GM12891 (cell line): ENCODE measurements at regions not wholly inside any gene's neighbourhood (a gene's known extent, or its start where the extent isn't known, plus 50 kb on each side); places are given as distances from the start of the nearest gene placed in this dataset.

Source experiments
- POLR2A ChIP-seq: IDR thresholded peaks from 2 replicates; pipeline ENCODE4 v1.6.1; 2011; ENCODE audit warnings: low read depth, low read length, control low read depth
- POLR2AphosphoS5 ChIP-seq: IDR thresholded peaks from 2 replicates; pipeline ENCODE4 v1.6.1; 2011; ENCODE audit warnings: low read depth, low read length, control low read depth
- TAF1 ChIP-seq: IDR thresholded peaks from 2 replicates; pipeline ENCODE4 v1.6.1; 2011; ENCODE audit warnings: low read depth, low read length, control low read depth

DNA sequence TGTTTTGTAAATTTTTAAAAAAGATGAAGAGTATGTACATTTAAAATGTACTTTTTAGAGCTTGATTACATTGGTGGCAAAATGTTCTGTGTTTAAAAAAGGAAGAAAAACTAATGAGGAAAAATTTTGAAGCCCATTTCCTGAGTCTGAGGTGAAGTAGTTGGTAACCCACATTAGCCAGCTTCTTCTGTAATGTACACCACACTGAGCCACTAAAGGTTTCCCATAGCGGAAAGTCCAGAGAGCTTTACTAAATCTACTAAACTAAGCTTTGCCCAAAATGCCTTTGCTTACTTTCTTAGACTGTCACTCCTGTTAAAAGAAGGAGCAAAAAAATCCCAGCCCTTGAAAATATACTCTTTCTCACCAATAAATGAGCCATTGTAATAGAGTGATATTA lies 804.8 kb upstream of the ZEB2 start:
- TF ChIP-seq POLR2A (no peak), POLR2AphosphoS5 (no peak), TAF1 (no peak)
